DND-41 (cell line): ENCODE measurements at regions not wholly inside any gene's neighbourhood (a gene's known extent, or its start where the extent isn't known, plus 50 kb on each side); places are given as distances from the start of the nearest gene placed in this dataset.
"Not testable (repeated sequence)": the region's sequence is repeated elsewhere in the genome, so short reads cannot be mapped to it uniquely, and the experiment has no call there.

ENCODE experiments used
- ATAC-seq: fragments of 200-7000 bp; cut with Tn5 transposase; 3 replicates; pipeline ENCODE4 v1.9.1; 2021; ENCODE audit warnings: low read depth; ENCODE audit not compliant: insufficient read depth
- DNase-seq: peaks from one replicate; pipeline ENCODE4 v3.0.0-alpha.2; 2020
- H2AFZ ChIP-seq: 2 replicates; pipeline ENCODE4 v1.6.0; 2012; ENCODE audit warnings: low read depth, low read length
- H3K27ac ChIP-seq: 2 replicates; pipeline ENCODE4 v1.5.1; 2012; ENCODE audit warnings: low read length, inconsistent platforms
- H3K27me3 ChIP-seq: fragments of 200-600 bp; sonication (generic); 2 replicates; pipeline ENCODE4 v1.6.0; 2012; ENCODE audit warnings: low read length, mild to moderate bottlenecking, inconsistent platforms; ENCODE audit not compliant: insufficient read depth, poor library complexity
- H3K36me3 ChIP-seq: 2 replicates; pipeline ENCODE4 v1.5.1; 2012; ENCODE audit warnings: low read length, inconsistent platforms; ENCODE audit not compliant: insufficient read depth
- H3K4me1 ChIP-seq: 2 replicates; pipeline ENCODE4 v1.5.1; 2012; ENCODE audit warnings: mild to moderate bottlenecking, low read length; ENCODE audit not compliant: insufficient read depth
- H3K4me2 ChIP-seq: 2 replicates; pipeline ENCODE4 v1.6.0; 2012; ENCODE audit warnings: mild to moderate bottlenecking, moderate library complexity, low read length, inconsistent platforms; ENCODE audit not compliant: insufficient read depth
- H3K4me3 ChIP-seq, 2 experiments: fragments of 200-600 bp in 1 of 2; shearing (Covaris generic) in 1 of 2; 2 replicates each; pipeline ENCODE4 v1.5.1; 2012 to 2016; ENCODE audit warnings: inconsistent platforms in 2 of 2, low read length in 2 of 2, mild to moderate bottlenecking in 2 of 2, low read depth in 1 of 2, moderate library complexity in 1 of 2
- H3K79me2 ChIP-seq: 2 replicates; pipeline ENCODE4 v1.6.0; 2012; ENCODE audit warnings: low read length, inconsistent platforms; ENCODE audit not compliant: insufficient read depth
- H3K9ac ChIP-seq: 2 replicates; pipeline ENCODE4 v1.6.0; 2012; ENCODE audit warnings: low read depth, mild to moderate bottlenecking, inconsistent platforms, low read length, moderate library complexity
- H3K9me3 ChIP-seq: 2 replicates; pipeline ENCODE4 v1.5.1; 2012; ENCODE audit warnings: low read length, moderate library complexity, mild to moderate bottlenecking, inconsistent platforms; ENCODE audit not compliant: insufficient read depth, severe bottlenecking
- H4K20me1 ChIP-seq: 2 replicates; pipeline ENCODE4 v1.6.0; 2012; ENCODE audit warnings: low read length; ENCODE audit not compliant: insufficient read depth
- EZH2 ChIP-seq: IDR thresholded peaks from 3 replicates; pipeline ENCODE4 v1.6.1; 2012; ENCODE audit warnings: borderline replicate concordance, low read depth, mild to moderate bottlenecking, moderate library complexity, low read length, inconsistent platforms; ENCODE audit not compliant: severe bottlenecking
- TF ChIP-seq, protein P1 (sequence below): IDR thresholded peaks from 2 replicates; pipeline ENCODE4 v1.5.1; 2012; ENCODE audit warnings: borderline replicate concordance, low read length, moderate library complexity, mild to moderate bottlenecking; ENCODE audit not compliant: poor library complexity, severe bottlenecking; ENCODE audit errors: extremely low read depth

GRCh38 chr20:22962567-22963439 lies 72.3 kb upstream of the SSTR4 start:
- Histone ChIP-seq H2AFZ (no peak overlapping the region), H3K36me3 (no peaks in the 10 kb centered on the region), H3K79me2 (no peaks in the 10 kb centered on the region), H3K4me1 (peaks cover 5% of the 10 kb centered on the region; the same call in 1 of the 2 replicates), H3K27me3 (no peaks in the 10 kb centered on the region), H3K27ac (no peak overlapping the region), H4K20me1 (no peaks in the 10 kb centered on the region), H3K4me2 (no peak overlapping the region), H3K9me3 (no peaks in the 10 kb centered on the region), H3K9ac (no peak overlapping the region), H3K4me3 (no peak overlapping the region)
- DNase-seq (no peak), ATAC-seq (no peak)
- TF ChIP-seq EZH2, result no peak
- TF ChIP-seq, protein P1, sequence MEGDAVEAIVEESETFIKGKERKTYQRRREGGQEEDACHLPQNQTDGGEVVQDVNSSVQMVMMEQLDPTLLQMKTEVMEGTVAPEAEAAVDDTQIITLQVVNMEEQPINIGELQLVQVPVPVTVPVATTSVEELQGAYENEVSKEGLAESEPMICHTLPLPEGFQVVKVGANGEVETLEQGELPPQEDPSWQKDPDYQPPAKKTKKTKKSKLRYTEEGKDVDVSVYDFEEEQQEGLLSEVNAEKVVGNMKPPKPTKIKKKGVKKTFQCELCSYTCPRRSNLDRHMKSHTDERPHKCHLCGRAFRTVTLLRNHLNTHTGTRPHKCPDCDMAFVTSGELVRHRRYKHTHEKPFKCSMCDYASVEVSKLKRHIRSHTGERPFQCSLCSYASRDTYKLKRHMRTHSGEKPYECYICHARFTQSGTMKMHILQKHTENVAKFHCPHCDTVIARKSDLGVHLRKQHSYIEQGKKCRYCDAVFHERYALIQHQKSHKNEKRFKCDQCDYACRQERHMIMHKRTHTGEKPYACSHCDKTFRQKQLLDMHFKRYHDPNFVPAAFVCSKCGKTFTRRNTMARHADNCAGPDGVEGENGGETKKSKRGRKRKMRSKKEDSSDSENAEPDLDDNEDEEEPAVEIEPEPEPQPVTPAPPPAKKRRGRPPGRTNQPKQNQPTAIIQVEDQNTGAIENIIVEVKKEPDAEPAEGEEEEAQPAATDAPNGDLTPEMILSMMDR, result no peak

DNA sequence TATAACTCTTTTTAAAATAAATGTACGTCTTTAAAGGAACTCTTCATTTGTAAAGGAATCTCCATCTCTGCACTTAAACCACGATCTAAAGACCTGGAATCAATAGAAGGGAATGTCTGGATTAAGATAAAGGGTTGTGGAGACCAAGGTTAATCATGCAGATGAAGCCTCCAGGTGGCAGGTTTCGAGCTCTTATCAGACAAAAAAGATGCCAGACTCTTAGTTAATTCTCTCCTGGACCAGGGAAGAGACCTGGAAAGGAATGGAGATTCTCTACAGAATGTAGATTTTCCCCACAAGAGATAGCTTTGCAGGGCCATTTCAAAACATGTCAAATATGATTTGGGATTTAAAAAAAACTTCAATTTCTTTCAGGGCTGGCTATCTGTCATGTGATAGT lies 71.5 kb upstream of the SSTR4 start:
- Histone ChIP-seq H3K27me3 (no peaks in the 10 kb centered on the region), H4K20me1 (no peaks in the 10 kb centered on the region), H3K9ac (no peak overlapping the region), H3K4me2 (no peak overlapping the region), H3K27ac (no peak overlapping the region), H2AFZ (no peak overlapping the region), H3K36me3 (no peaks in the 10 kb centered on the region), H3K4me1 (no peaks in the 10 kb centered on the region; the same call in 1 of the 2 replicates), H3K9me3 (no peaks in the 10 kb centered on the region), H3K4me3 (no peak overlapping the region), H3K79me2 (no peaks in the 10 kb centered on the region)
- DNase-seq (no peak), ATAC-seq (no peak)
- TF ChIP-seq, protein P1, result no peak
- TF ChIP-seq EZH2, result no peak

GRCh38 chr20:22966787-22967464 lies 68.2 kb upstream of the SSTR4 start:
- no peak overlapping the region for H3K4me3 ChIP-seq
- no peak overlapping the region for H2AFZ ChIP-seq
- H3K9ac ChIP-seq, result no peak overlapping the region
- no peaks in the 10 kb centered on the region for H3K9me3 ChIP-seq
- no peak for TF ChIP-seq EZH2
- TF ChIP-seq, protein P1, result no peak
- H3K4me1 ChIP-seq, result no peaks in the 10 kb centered on the region
- no peaks in the 10 kb centered on the region for H3K27me3 ChIP-seq
- no peak overlapping the region for H3K27ac ChIP-seq
- no peaks in the 10 kb centered on the region for H4K20me1 ChIP-seq
- no peaks in the 10 kb centered on the region for H3K36me3 ChIP-seq
- DNase-seq, result no peak
- H3K79me2 ChIP-seq, result no peaks in the 10 kb centered on the region
- H3K4me2 ChIP-seq, result no peak overlapping the region
- ATAC-seq, result no peak

DNA sequence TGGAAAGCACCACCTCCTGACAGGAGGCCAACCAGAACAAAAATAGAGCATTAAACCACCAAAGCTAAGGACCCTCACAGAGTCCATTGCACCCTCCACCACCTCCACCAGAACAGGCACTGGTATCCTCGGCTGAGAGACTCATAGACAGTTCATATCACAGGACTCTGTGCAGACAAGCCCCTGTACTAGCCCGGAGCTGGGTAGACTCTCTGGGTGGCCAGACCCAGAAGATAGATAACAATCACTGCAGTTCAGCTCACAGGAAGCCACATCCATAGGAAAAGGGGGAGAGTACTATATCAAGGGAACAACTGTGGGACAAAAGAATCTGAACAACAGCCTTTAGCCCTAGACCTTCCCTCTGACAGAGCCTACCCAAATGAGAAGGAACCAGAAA lies 67.4 kb upstream of the SSTR4 start:
- H3K4me1 ChIP-seq, DNase-seq, H3K4me3 ChIP-seq, H3K36me3 ChIP-seq, H2AFZ ChIP-seq, H3K27ac ChIP-seq, H4K20me1 ChIP-seq, H3K4me2 ChIP-seq, H3K9me3 ChIP-seq, H3K79me2 ChIP-seq, ATAC-seq, H3K9ac ChIP-seq, H3K27me3 ChIP-seq: not testable (repeated sequence)

GRCh38 chr20:22969031-22969430 lies 66.1 kb upstream of the SSTR4 start:
- not testable (repeated sequence) for H3K4me1 ChIP-seq, H3K27me3 ChIP-seq, H2AFZ ChIP-seq, H3K4me2 ChIP-seq, H3K4me3 ChIP-seq, H3K9me3 ChIP-seq, H3K79me2 ChIP-seq, H3K9ac ChIP-seq, ATAC-seq, H3K27ac ChIP-seq, H3K36me3 ChIP-seq, H4K20me1 ChIP-seq, DNase-seq
